Astrocyte (in vitro differentiated cells and primary cell): ENCODE measurements at regions not wholly inside any gene's neighbourhood (a gene's known extent, or its start where the extent isn't known, plus 50 kb on each side); places are given as distances from the start of the nearest gene placed in this dataset.

Experiments
- DNase-seq: peaks from one replicate; pipeline ENCODE4 v3.0.0-alpha.2; 2010; ENCODE audit warnings: low read depth
- FAIRE-seq: peaks from 2 replicates; lab custom pipeline; 2011; peaks lifted over from hg19 to GRCh38; lab: Jason Lieb, UNC
- H2AFZ ChIP-seq: 2 replicates; pipeline ENCODE4 v1.6.0; 2012; ENCODE audit warnings: low read depth, low read length, inconsistent platforms
- H3K27ac ChIP-seq: 2 replicates; pipeline ENCODE4 v1.5.1; 2011; ENCODE audit warnings: low read depth, low read length, inconsistent platforms
- H3K27me3 ChIP-seq: 2 replicates; pipeline ENCODE4 v1.6.0; 2011; ENCODE audit warnings: low read length, inconsistent platforms; ENCODE audit not compliant: insufficient read depth
- H3K36me3 ChIP-seq: 2 replicates; pipeline ENCODE4 v1.5.1; 2011; ENCODE audit warnings: low read length, inconsistent platforms; ENCODE audit not compliant: insufficient read depth
- H3K4me1 ChIP-seq: 2 replicates; pipeline ENCODE4 v1.5.1; 2011; ENCODE audit warnings: low read length, inconsistent platforms; ENCODE audit not compliant: insufficient read depth
- H3K4me2 ChIP-seq: 2 replicates; pipeline ENCODE4 v1.6.0; 2012; ENCODE audit warnings: low read length, inconsistent platforms
- H3K4me3 ChIP-seq: 2 replicates; pipeline ENCODE4 v1.5.1; 2011; ENCODE audit warnings: low read depth, mild to moderate bottlenecking, low read length, inconsistent platforms; ENCODE audit not compliant: insufficient read depth
- H3K79me2 ChIP-seq: 2 replicates; pipeline ENCODE4 v1.6.0; 2012; ENCODE audit warnings: mild to moderate bottlenecking, low read length, inconsistent platforms; ENCODE audit not compliant: insufficient read depth
- H3K9ac ChIP-seq: 2 replicates; pipeline ENCODE4 v1.6.0; 2012; ENCODE audit warnings: mild to moderate bottlenecking, low read length, inconsistent platforms
- H3K9me3 ChIP-seq: 2 replicates; pipeline ENCODE4 v1.5.1; 2012; ENCODE audit warnings: low read depth, mild to moderate bottlenecking, low read length, inconsistent platforms; ENCODE audit not compliant: insufficient read depth
- H4K20me1 ChIP-seq: 2 replicates; pipeline ENCODE4 v1.6.0; 2012; ENCODE audit warnings: low read length, inconsistent platforms; ENCODE audit not compliant: insufficient read depth
- H3K27ac Mint-ChIP-seq: one replicate; pipeline ENCODE4 v1.8.0; 2021; ENCODE audit warnings: mild to moderate bottlenecking, mixed read lengths; ENCODE audit not compliant: unreplicated experiment
- H3K27me3 Mint-ChIP-seq: one replicate; pipeline ENCODE4 v1.8.0; 2021; ENCODE audit warnings: low read depth, mixed read lengths; ENCODE audit not compliant: unreplicated experiment
- H3K36me3 Mint-ChIP-seq: one replicate; pipeline ENCODE4 v1.8.0; 2021; ENCODE audit warnings: low read depth, mixed read lengths; ENCODE audit not compliant: unreplicated experiment
- H3K4me1 Mint-ChIP-seq: one replicate; pipeline ENCODE4 v1.8.0; 2021; ENCODE audit warnings: low read depth, mixed read lengths; ENCODE audit not compliant: unreplicated experiment
- H3K4me3 Mint-ChIP-seq: one replicate; pipeline ENCODE4 v1.8.0; 2021; ENCODE audit warnings: mild to moderate bottlenecking, moderate library complexity, mixed read lengths; ENCODE audit not compliant: unreplicated experiment
- H3K9me3 Mint-ChIP-seq: one replicate; pipeline ENCODE4 v1.8.0; 2021; ENCODE audit warnings: mild to moderate bottlenecking, mixed read lengths; ENCODE audit not compliant: unreplicated experiment
- CTCF ChIP-seq: IDR thresholded peaks from 2 replicates; pipeline ENCODE4 v1.5.1; 2011; ENCODE audit warnings: low read depth, mild to moderate bottlenecking, inconsistent platforms, low read length, moderate library complexity; ENCODE audit not compliant: insufficient read depth
- EZH2 ChIP-seq: IDR thresholded peaks from 2 replicates; pipeline ENCODE4 v1.6.1; 2012; ENCODE audit warnings: mild to moderate bottlenecking, low read length, inconsistent platforms; ENCODE audit not compliant: insufficient read depth

DNA sequence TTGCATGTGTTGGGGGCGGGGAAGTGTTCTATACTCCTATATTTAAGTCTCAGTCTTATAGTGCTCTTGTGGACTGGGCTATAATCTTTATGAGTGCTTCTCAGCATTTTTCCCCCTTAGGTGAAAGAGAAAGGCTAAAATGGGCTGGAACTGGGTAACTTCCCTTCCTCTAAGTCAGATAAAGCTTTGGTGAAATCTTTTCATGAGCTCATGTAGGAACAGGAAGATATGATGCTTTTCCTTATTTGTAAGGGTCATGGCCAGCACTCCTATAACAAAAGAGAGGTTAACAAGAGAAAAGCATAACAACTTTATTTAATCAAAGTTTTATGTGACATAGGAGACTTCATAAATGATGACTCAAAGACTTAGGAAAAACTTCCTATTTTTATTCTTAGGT, 841.5 kb downstream of the SLC16A7 start:
- Histone ChIP-seq H3K4me2 (no peak overlapping the region), H3K4me1 (no peaks in the 10 kb centered on the region), H3K36me3 (no peaks in the 10 kb centered on the region), H2AFZ (no peak overlapping the region), H3K27ac (no peak overlapping the region), H3K27me3 (no peaks in the 10 kb centered on the region), H3K9ac (no peak overlapping the region), H3K79me2 (no peaks in the 10 kb centered on the region), H3K9me3 (no peaks in the 10 kb centered on the region), H4K20me1 (no peaks in the 10 kb centered on the region), H3K4me3 (no peak overlapping the region)
- no peaks in the 10 kb centered on the region for H3K9me3 Mint-ChIP-seq
- no peak overlapping the region for H3K27ac Mint-ChIP-seq
- H3K4me3 Mint-ChIP-seq: no peak overlapping the region
- DNase-seq (no peak), FAIRE-seq (no peak)
- peaks cover 2% of the 10 kb centered on the region for H3K27me3 Mint-ChIP-seq
- no peaks in the 10 kb centered on the region for H3K4me1 Mint-ChIP-seq
- TF ChIP-seq EZH2: no peak
- no peaks in the 10 kb centered on the region for H3K36me3 Mint-ChIP-seq

GRCh38 chr12:60441577-60441976, 845.7 kb downstream of the SLC16A7 start:
- H3K9me3 Mint-ChIP-seq: no peaks in the 10 kb centered on the region
- TF ChIP-seq CTCF (no peak), EZH2 (no peak)
- FAIRE-seq (no peak), DNase-seq (no peak)
- Histone ChIP-seq H3K4me3 (no peak overlapping the region), H4K20me1 (no peaks in the 10 kb centered on the region), H3K9ac (no peak overlapping the region), H3K9me3 (no peaks in the 10 kb centered on the region), H3K36me3 (no peaks in the 10 kb centered on the region), H3K27ac (no peak overlapping the region), H3K4me1 (no peaks in the 10 kb centered on the region), H2AFZ (no peak overlapping the region), H3K27me3 (no peaks in the 10 kb centered on the region), H3K79me2 (no peaks in the 10 kb centered on the region), H3K4me2 (no peak overlapping the region)
- H3K27ac Mint-ChIP-seq: no peak overlapping the region
- peaks cover 2% of the 10 kb centered on the region for H3K27me3 Mint-ChIP-seq
- no peaks in the 10 kb centered on the region for H3K36me3 Mint-ChIP-seq
- H3K4me1 Mint-ChIP-seq: no peaks in the 10 kb centered on the region
- no peak overlapping the region for H3K4me3 Mint-ChIP-seq

GRCh38 chr12:60451457-60451856, 855.6 kb downstream of the SLC16A7 start:
- Histone ChIP-seq H3K36me3 (no peaks in the 10 kb centered on the region), H3K4me1 (no peaks in the 10 kb centered on the region), H3K27ac (no peak overlapping the region), H3K27me3 (no peaks in the 10 kb centered on the region), H4K20me1 (no peaks in the 10 kb centered on the region), H2AFZ (no peak overlapping the region), H3K79me2 (no peaks in the 10 kb centered on the region), H3K4me3 (no peak overlapping the region), H3K9ac (no peak overlapping the region), H3K9me3 (no peaks in the 10 kb centered on the region), H3K4me2 (no peak overlapping the region)
- H3K4me1 Mint-ChIP-seq: no peaks in the 10 kb centered on the region
- no peaks in the 10 kb centered on the region for H3K9me3 Mint-ChIP-seq
- no peaks in the 10 kb centered on the region for H3K36me3 Mint-ChIP-seq
- FAIRE-seq: no peak
- no peaks in the 10 kb centered on the region for H3K27me3 Mint-ChIP-seq
- no peak for DNase-seq
- TF ChIP-seq EZH2 (no peak), CTCF (no peak)
- H3K4me3 Mint-ChIP-seq: no peak overlapping the region
- no peak overlapping the region for H3K27ac Mint-ChIP-seq
